Fibroblast of lung (primary cell): ENCODE measurements at regions not wholly inside any gene's neighbourhood (a gene's known extent, or its start where the extent isn't known, plus 50 kb on each side); places are given as distances from the start of the nearest gene placed in this dataset.

ENCODE experiments used
- EZH2 ChIP-seq: IDR thresholded peaks from 2 replicates; pipeline ENCODE4 v1.5.1; 2012; ENCODE audit warnings: low read length, control low read depth, mild to moderate bottlenecking; ENCODE audit errors: missing control alignments
- TF ChIP-seq, protein P1 (sequence below), 2 donors: IDR thresholded peaks in 1 of 2; conservative IDR thresholded peaks in 1 of 2; 1 replicate in 1 of 2; 2 replicates in 1 of 2; pipeline ENCODE4 v1.5.1; 2011 to 2012; ENCODE audit warnings: low read length in 2 of 2, control low read depth in 1 of 2, inconsistent platforms in 1 of 2, low read depth in 1 of 2, mild to moderate bottlenecking in 1 of 2

DNA sequence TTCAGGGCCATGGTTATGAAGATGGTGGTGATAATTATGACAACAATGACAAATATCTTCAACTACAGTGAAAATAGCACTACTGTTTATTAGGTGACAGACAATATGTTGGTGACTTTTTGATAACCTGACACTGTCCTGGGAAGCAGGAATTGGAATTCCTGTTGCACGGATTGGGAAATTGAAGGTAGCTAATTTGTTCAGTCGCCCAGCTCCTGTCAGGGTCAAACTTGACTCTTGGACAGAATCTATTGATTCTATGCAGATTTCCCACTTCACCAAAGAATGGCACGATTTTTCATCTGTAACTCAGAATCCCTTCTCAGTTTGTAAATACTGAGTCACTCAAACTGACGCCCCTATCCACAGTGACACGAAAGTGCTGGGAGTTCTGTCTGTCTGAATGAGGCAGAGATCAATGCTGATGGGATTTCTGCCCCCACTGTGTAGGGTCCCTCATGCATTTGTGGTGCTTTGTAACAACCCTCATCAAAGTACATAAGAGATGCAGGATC is 779.5 kb upstream of the ID2 start:
- TF ChIP-seq, protein P1, sequence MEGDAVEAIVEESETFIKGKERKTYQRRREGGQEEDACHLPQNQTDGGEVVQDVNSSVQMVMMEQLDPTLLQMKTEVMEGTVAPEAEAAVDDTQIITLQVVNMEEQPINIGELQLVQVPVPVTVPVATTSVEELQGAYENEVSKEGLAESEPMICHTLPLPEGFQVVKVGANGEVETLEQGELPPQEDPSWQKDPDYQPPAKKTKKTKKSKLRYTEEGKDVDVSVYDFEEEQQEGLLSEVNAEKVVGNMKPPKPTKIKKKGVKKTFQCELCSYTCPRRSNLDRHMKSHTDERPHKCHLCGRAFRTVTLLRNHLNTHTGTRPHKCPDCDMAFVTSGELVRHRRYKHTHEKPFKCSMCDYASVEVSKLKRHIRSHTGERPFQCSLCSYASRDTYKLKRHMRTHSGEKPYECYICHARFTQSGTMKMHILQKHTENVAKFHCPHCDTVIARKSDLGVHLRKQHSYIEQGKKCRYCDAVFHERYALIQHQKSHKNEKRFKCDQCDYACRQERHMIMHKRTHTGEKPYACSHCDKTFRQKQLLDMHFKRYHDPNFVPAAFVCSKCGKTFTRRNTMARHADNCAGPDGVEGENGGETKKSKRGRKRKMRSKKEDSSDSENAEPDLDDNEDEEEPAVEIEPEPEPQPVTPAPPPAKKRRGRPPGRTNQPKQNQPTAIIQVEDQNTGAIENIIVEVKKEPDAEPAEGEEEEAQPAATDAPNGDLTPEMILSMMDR (conservative IDR thresholded peaks at IDR 0.05 in 1 of 2, IDR thresholded peaks at IDR 0.05 in 1 of 2; ENCODE audit: low read depth in 1 of 2, low read length in 2 of 2), result no peak
- no peak for TF ChIP-seq EZH2
